Fibroblast of upper back skin (primary cell): ENCODE measurements at regions not wholly inside any gene's neighbourhood (a gene's known extent, or its start where the extent isn't known, plus 50 kb on each side); places are given as distances from the start of the nearest gene placed in this dataset.
"Not testable (repeated sequence)": the region's sequence is repeated elsewhere in the genome, so short reads cannot be mapped to it uniquely, and the experiment has no call there.

Experiments used
- DNase-seq: peaks from one replicate; pipeline ENCODE4 v3.0.0-alpha.2; 2013

GRCh38 chr4:159748834-159749444, 646.1 kb downstream of the RAPGEF2 start:
- DNase-seq: no peak

- no peak for DNase-seq
These were observed 654.6 kb downstream of the RAPGEF2 start for GRCh38 chr4:159757499-159757898.

- no peak for DNase-seq
These were observed 655.2 kb downstream of the RAPGEF2 start for GRCh38 chr4:159758061-159758460.

GRCh38 chr4:159762672-159763071, 659.8 kb downstream of the RAPGEF2 start:
- no peak for DNase-seq

GRCh38 chr4:159764343-159764952, 661.6 kb downstream of the RAPGEF2 start:
- DNase-seq: peak; percentile 78

GRCh38 chr4:159765382-159765781, 662.5 kb downstream of the RAPGEF2 start:
- peak; percentile 80 for DNase-seq

GRCh38 chr4:159766241-159766640, 663.4 kb downstream of the RAPGEF2 start:
- no peak for DNase-seq

GRCh38 chr4:159767406-159767805, 664.5 kb downstream of the RAPGEF2 start:
- DNase-seq: peak; percentile 75

- peak; percentile 80 for DNase-seq
These were observed 665.1 kb downstream of the RAPGEF2 start for GRCh38 chr4:159768016-159768415.

- DNase-seq: peak; percentile 8
These were observed 667.5 kb downstream of the RAPGEF2 start for GRCh38 chr4:159770401-159770800.

- no peak for DNase-seq
These were observed 668.1 kb downstream of the RAPGEF2 start for GRCh38 chr4:159770969-159771368.

- no peak for DNase-seq
These were observed 674.1 kb downstream of the RAPGEF2 start for GRCh38 chr4:159776961-159777360.

GRCh38 chr4:159777689-159778088, 674.8 kb downstream of the RAPGEF2 start:
- DNase-seq: no peak

GRCh38 chr4:159778298-159778697, 675.4 kb downstream of the RAPGEF2 start:
- no peak for DNase-seq

GRCh38 chr4:159779716-159780115, 676.8 kb downstream of the RAPGEF2 start:
- no peak for DNase-seq

GRCh38 chr4:159780196-159780922, 677.5 kb downstream of the RAPGEF2 start:
- DNase-seq: no peak

GRCh38 chr4:159787901-159788300, 685.0 kb downstream of the RAPGEF2 start:
- peak; percentile 57 for DNase-seq

GRCh38 chr4:159791334-159791733, 688.5 kb downstream of the RAPGEF2 start:
- DNase-seq: no peak

GRCh38 chr4:159804592-159804991, 701.7 kb downstream of the RAPGEF2 start:
- not testable (repeated sequence) for DNase-seq

GRCh38 chr4:159823743-159824142, 720.9 kb downstream of the RAPGEF2 start:
- peak; percentile 39 for DNase-seq

- no peak for DNase-seq
These were observed 725.8 kb downstream of the RAPGEF2 start for GRCh38 chr4:159828687-159829086.

GRCh38 chr4:159829184-159829583, 726.3 kb downstream of the RAPGEF2 start:
- no peak for DNase-seq

- DNase-seq: no peak
These were observed 734.2 kb downstream of the RAPGEF2 start for GRCh38 chr4:159837071-159837470.

GRCh38 chr4:159855731-159856130, 752.9 kb downstream of the RAPGEF2 start:
- no peak for DNase-seq
